Amniotic epithelial cell (primary cell): ENCODE measurements at regions not wholly inside any gene's neighbourhood (a gene's known extent, or its start where the extent isn't known, plus 50 kb on each side); places are given as distances from the start of the nearest gene placed in this dataset.

Experiments used
- DNase-seq: peaks from one replicate; pipeline ENCODE4 v3.0.0-alpha.2; 2010; ENCODE audit warnings: low read depth

- no peak for DNase-seq
Observed at GRCh38 chr14:96638041-96638855, 136.1 kb downstream of the PAPOLA start.

DNA sequence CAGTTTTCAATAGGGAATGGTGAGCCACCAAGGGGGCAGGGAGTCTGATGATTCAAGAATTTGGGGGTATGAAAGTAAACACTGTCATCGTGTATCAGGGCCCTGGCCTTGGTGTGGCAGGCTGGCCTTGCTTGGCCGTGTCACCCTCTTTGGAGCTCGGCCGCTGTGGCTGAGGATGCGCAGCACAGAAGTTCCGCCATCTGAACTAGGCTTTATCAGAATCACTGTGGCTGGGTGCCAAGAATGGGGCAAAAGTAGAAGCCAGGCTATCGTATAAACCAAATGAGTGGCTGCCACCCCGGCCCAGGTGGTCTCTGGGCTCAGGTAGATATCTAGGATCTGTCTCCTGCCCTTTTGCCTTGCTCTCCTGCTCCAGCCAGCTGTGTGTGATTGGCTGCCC, 137.4 kb downstream of the PAPOLA start:
- DNase-seq: no peak

DNA sequence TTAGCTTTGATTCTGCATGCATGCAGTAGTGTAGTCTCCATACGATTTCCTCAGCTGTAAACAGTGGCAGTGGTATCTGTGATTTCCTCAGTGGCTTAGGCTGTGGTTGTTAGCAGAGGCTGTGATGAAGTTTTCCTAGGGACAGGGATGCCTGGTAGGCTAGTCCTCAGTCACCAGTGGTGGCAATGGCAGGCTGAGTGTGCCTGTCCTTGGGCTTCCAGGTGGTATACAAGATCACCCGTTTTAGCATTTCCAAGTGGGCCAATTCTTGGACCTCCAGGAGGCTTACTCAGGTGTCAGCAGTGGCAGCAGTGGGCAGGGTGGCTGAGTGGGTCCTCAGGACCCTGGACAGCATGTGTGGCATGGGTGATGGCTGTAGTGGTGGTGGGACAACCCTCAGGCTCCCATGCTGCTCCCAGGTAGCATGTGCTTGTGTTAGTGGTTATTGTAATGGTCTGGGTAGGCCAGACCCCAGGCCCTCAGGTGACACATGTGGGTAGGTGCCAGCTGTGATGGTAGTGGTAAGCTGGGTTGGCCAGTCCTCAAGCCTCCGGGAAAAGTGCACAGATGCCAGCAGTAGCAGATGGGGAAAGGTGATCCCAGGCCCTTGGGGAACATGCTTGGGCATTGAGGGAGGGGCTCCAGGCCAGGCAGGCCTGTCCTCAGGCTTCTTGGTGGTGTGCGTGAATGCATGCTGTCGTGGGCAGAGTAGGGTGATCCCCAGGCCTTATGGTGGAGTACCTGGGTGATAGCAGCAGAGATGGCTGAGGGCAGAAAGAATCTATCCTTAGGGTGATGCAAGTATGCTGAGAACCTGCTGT, 146.5 kb downstream of the PAPOLA start:
- DNase-seq: no peak

DNA sequence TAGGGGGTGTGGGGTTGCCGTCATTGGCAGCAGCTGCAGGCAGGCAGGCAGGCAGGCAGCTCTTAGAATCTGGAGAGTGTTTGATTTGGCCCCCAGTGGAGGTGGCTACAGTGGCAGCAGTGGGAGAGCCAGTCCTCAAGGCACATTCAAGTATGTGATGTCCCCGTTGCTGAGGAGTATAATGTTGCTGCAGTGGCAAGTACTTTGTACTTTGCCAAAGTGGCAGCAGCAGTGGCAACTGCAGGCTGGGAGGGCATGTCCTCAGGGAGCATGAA, 147.1 kb downstream of the PAPOLA start:
- no peak for DNase-seq

- no peak for DNase-seq
Observed at GRCh38 chr14:96653597-96653996, 143.6 kb upstream of the VRK1 start.

DNA sequence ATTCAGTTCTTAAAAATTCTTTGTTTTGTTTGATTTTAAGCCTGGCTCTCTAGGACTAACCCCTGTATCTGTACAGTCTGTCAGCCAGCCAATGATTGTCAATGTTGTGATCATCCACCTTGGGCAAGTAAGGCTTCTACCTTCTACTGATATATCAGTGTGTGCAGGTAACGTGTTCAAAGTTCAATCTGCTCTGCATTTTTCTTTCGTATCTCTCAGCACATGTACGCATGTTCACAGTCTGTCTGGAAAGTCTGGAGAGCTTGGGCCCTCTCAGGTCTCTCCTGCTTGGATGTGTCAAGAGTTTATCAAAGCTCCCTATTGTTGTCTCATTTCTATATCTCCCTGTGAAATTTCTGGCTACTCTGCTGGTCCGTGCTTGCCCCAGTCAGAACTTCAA, 138.6 kb upstream of the VRK1 start:
- no peak for DNase-seq

DNA sequence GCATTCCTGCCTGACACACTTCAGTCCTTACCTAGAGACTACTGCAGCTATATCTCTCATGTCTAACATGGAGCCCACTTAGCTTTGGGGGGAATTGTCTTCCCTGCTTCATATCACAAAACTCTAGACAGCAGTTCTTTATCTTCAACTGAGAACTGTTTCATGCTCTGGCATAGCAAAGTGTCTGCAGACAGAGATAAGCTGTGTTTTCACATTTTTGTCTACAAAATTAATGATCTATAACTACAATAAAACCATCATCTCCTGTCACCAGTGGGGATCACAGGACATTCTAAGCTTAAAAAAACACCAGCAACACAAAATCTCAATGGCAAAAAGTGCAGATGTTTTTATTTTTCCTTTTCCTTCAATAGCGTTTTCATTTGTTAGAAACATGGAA, 137.1 kb upstream of the VRK1 start:
- no peak for DNase-seq

DNA sequence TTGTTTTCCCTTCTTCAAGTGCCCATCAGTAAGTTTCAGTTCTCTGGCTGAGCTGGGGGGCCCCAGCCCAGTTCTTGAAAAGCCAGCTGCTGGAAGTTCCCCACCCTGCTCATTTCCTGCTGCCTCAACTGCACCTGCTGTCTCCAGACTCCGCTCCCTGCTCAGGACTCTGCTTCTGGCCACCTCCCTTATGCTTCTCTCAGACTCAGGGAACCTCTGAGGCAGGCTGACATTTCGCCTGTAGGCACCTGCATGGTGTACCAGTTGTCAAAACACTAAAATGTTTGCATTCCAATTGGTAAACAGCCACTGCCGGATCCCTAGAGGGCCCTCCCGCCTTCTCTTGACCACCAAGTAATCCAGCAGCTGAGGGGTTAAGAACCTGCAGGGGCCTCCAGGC, 136.5 kb upstream of the VRK1 start:
- no peak for DNase-seq

DNA sequence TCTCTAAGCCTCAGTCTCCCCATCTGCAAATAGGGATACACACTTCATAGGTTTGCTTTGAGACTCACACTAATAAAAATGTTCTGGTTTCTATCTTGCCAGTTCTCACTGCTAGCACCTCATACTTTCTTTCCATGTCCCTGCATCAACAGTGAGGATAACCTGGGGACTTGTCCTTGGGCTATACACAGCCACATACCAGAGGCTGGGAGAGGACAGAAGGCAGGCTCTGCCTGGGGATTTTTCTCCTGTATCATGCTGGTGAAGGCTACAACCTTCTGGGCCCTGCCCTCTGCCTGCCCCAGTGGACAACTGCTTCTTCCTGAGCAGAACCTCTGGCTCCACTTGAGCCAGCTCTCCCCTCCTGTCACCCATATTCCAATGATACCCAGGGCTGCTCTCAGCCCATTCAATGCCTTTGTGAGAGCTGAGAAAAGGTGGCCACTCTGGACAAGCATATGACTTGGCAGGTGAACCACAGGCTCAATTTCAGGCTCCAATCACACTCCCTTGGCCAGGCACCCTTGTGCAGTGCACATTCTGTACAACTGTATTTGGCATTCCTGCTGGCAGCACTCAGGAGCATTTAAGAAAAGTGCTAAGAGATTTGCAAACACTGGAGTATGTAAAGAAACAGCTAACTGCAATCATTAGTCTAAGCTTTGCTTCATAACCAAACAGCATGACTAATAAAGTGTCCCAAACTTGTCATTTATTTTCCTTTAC, 135.8 kb upstream of the VRK1 start:
- no peak for DNase-seq

DNA sequence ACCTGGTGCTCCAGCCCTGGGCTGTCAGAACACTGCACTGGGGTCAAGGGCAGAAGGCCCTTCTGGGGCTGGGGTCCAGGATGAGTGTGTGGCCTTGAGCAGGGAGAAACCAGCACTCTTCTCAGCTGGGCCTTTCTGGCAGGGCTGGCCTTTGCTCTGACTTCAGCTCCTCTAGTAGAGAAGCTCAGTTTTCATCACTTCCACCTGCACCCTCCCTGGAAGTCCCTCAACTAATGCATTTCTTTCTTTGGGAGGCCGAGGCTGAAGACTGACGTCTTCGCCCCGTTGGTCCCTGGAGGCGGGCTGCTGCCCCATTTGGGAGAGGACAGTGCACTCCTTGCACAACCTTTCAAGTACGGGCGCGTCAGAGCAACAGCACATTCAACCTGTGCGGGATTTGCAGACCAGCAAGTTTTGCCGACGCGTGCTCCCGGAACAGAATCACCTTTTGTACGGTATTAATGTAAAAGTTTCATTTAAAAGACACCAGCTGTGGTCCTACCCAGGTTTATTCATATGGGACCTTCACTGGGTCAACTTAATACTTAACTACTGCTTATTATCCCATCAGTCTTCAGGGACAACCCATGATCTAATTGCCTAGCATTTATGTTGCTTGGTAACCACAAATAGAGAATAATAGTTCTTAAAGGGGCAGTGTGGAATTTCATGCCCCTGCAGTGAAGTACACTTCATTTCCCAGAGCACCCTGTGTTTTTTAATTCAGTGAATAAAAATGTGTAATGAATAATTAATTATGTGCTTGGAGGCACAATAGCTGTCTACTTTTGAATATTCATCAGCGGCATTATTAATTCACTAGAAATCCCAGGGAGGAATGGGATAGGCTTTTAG, 134.8 kb upstream of the VRK1 start:
- no peak for DNase-seq

DNA sequence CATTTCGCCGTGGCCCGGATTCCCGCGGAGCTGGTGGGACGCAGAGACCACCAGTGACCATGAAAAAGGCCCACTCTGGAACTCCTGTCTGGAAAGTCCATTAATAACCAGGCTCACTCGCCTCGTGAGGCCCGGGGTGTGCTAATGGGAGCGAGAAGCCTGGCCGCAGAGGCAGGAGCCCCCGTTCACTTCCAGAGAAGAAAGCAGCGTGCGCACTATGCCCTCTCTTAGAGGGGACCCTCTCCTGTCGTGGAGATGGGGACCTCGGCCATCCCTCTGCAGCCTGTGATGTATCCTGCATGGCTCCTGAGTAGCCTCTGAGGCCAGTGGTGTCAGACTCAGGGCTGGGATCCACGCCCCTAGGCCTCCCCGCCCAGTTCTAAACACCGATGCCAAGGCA, 134.1 kb upstream of the VRK1 start:
- DNase-seq: no peak

- no peak for DNase-seq
Observed at GRCh38 chr14:96663491-96664067, 133.6 kb upstream of the VRK1 start.

GRCh38 chr14:96666088-96666487, 131.1 kb upstream of the VRK1 start:
- DNase-seq: no peak

DNA sequence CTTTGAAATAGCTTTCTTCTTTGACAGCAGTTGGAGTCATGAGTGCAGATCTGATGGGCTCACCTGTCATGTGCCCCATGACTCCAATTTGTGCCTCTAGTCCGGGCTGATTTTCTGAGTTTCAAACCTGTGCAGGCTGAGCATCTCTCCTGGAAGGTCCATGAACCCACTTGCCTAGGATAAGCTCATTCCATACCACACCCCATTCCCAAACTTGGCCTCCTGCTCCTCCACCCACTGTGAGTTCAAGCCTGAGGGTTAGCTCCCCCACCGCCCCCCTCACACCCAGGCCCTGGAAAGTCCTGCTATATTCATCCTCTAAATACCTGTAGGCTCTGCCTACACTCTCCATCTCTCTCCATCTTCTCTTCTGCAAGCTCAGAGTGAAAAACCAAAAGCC, 126.8 kb upstream of the VRK1 start:
- no peak for DNase-seq

- DNase-seq: no peak
Observed at GRCh38 chr14:96671218-96671617, 126.0 kb upstream of the VRK1 start.

DNA sequence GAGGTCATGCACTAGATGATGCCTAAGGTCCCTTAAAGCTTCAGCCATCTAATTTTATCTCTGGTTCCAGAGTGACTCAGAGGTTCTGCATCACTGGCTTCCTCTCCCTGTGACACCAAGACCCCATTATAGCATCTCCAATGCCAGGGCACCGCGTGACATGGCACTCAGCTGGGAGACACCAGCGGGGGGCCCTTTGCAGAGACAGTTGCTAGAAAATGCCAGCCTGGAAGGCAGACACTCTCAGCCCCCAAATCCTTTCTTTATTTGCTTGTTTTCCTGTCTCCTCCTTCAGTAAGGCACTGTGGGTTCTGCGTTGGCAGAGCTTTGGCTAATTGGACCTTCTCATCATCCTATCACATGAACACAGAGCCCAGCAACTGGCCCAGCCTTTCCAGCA, 123.5 kb upstream of the VRK1 start:
- DNase-seq: no peak

DNA sequence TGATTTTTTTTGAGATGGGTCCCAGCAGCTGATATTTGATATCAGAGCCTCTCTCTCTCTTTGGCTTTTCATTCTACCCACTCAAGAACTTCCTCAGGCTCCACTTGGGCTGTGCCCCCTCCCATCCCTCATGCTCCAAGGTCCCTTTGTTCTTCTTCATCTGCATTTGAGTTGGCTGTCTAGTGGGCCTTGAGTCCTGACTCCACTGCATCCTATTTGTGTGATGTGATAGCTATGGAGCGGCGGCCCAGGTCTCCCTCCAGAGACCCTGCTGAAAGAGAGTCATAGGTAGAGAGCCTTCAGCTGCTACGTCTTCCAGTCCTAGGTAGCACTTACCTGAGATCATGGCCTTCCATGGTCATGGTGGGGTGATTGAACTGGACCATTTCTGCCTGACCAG, 123.1 kb upstream of the VRK1 start:
- no peak for DNase-seq

DNA sequence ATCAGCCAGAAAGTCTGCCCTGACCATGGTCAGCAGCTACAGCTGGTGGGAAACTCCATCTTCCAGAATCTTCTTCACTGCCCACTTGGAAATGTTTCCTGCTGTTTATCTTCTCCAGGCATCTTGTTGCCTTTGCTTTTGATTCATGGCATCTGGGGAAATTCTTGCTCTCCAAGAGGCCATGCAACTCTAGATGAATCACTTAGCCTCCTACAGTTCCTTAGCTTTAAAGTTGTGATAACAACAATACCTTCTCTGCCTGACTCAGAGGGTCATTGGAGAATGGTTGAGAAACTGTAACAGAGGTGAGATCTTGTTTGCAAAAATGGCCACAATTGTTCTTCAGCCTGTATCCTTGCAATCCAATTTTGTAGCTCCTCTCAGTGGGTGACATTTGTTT, 121.0 kb upstream of the VRK1 start:
- DNase-seq: peak; percentile 11

DNA sequence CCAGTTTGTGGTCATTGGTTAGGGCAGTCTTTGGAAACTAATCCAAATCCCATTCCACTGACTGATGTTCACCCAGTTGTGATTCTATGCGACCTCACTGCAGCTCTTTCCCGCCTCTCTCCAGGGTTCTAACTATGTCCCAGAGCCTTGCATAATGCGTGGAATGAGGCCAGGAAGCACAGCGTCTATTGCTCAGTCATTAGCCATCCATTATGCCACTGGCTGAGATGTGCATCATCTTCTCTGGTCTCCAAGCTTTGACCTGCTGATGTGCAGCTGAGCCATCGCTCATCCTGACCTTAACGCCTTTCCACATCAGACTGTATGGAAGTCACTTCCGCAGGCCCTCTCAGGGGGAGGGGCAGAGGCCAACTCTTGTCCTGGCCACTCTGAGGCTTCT, 115.4 kb upstream of the VRK1 start:
- no peak for DNase-seq

DNA sequence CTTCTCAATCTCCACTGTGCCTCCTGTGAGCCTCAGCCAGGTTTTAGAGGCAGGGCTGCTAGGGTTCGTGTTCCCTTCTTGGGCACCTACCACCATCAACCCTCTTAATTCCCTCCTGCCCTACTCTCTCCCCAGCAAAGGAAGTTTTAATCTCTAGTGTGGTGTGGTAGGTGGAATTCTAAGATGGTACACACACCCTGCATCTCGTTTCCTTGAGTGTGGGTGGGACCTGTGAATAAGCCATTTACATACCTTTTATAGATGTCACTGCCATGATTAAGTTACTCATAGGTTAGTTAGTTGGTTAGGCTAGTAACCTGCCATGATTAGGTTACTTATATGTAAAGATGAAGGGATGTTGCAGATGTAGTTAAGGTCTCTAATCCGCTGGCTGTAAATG, 114.8 kb upstream of the VRK1 start:
- no peak for DNase-seq

DNA sequence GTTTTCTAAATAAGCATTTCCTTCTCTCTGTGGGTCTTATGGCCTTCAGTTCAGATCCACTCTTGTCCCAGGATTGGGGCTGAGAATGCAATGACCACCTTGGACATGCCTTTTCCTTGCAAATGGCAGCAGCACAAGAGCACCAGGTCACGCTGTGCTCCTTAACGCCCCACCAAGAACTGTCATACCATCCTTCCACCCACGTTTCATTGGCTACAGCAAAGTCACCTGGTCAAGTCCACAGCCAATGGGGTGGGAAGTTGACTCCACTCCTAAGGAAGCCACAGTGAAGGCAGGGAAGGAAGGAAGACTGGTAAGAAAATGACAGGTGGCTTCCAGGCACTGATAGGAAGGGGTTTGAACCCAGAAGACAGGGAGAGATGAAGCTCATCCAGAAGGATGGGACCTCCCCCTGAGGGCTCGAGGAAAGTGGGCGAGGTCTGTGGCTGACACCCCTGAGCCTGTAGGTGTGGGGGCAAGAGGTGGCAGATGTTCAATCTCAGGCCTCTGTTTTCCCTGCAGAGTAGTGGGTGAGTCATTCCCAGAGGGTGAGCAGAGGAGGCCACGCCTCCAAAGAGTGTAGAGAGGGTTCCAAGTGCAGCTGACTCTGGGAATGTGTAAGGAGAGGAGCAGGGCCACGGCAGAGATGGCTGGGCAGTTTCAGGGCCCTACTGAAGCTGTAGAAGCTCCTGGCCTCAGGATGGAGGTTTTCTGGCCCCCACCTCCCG, 113.5 kb upstream of the VRK1 start:
- DNase-seq: no peak
